Stimulated activated CD4-positive, alpha-beta T cell treated with anti-CD3 and anti-CD28 coated beads, Interleukin-15, amount 100 ng/mL, for 24 hours (primary cell): ENCODE measurements at regions not wholly inside any gene's neighbourhood (a gene's known extent, or its start where the extent isn't known, plus 50 kb on each side); places are given as distances from the start of the nearest gene placed in this dataset.

Source experiments
- DNase-seq: peaks from one replicate; pipeline ENCODE4 v3.0.0-alpha.2; 2020

- DNase-seq: no peak
These were observed 247.9 kb upstream of the RTL1 start for GRCh38 chr14:101151226-101151926.

GRCh38 chr14:101151927-101152305 lies 248.4 kb upstream of the RTL1 start:
- no peak for DNase-seq

- no peak for DNase-seq
These were observed 249.3 kb upstream of the RTL1 start for GRCh38 chr14:101152855-101153254.

- DNase-seq: no peak
These were observed 250.2 kb upstream of the RTL1 start for GRCh38 chr14:101153691-101154090.

GRCh38 chr14:101155575-101155974 lies 252.1 kb upstream of the RTL1 start:
- no peak for DNase-seq

GRCh38 chr14:101167428-101167827 lies 263.9 kb upstream of the RTL1 start:
- DNase-seq: no peak

GRCh38 chr14:101169267-101169666 lies 265.7 kb upstream of the RTL1 start:
- no peak for DNase-seq

- DNase-seq: no peak
These were observed 268.1 kb upstream of the RTL1 start for GRCh38 chr14:101171650-101172049.

- DNase-seq: no peak
These were observed 270.4 kb upstream of the RTL1 start for GRCh38 chr14:101173698-101174521.

GRCh38 chr14:101174522-101174838 lies 271.0 kb upstream of the RTL1 start:
- no peak for DNase-seq

GRCh38 chr14:101174980-101175606 lies 271.6 kb upstream of the RTL1 start:
- DNase-seq: no peak

GRCh38 chr14:101175731-101176534 lies 272.4 kb upstream of the RTL1 start:
- DNase-seq: no peak

- DNase-seq: no peak
These were observed 273.1 kb upstream of the RTL1 start for GRCh38 chr14:101176535-101177205.

GRCh38 chr14:101177301-101177971 lies 273.9 kb upstream of the RTL1 start:
- DNase-seq: no peak

- DNase-seq: no peak
These were observed 274.9 kb upstream of the RTL1 start for GRCh38 chr14:101178184-101179072.

- DNase-seq: no peak
These were observed 276.2 kb upstream of the RTL1 start for GRCh38 chr14:101179691-101180211.

- DNase-seq: no peak
These were observed 278.2 kb upstream of the RTL1 start for GRCh38 chr14:101181446-101182313.

- DNase-seq: no peak
These were observed 279.0 kb upstream of the RTL1 start for GRCh38 chr14:101182476-101182875.

GRCh38 chr14:101183376-101184103 lies 280.0 kb upstream of the RTL1 start:
- no peak for DNase-seq
